Stimulated activated memory B cell treated with anti-CD40 and anti-IgM and Interleukin-4, amounts not matched to agents 10 μg/mL and 1 μg/mL and 100 μg/mL, for 72 hours (primary cell): ENCODE measurements at regions not wholly inside any gene's neighbourhood (a gene's known extent, or its start where the extent isn't known, plus 50 kb on each side); places are given as distances from the start of the nearest gene placed in this dataset.
"Not testable (repeated sequence)": the region's sequence is repeated elsewhere in the genome, so short reads cannot be mapped to it uniquely, and the experiment has no call there.

Experiments used
- ATAC-seq: fragments of 150-1000 bp; cut with Tn5 transposase; 2 replicates; pipeline ENCODE4 v1.10.0; 2021
- H3K27ac Mint-ChIP-seq: one replicate; pipeline ENCODE4 v1.8.0; 2022; ENCODE audit warnings: mild to moderate bottlenecking, mixed read lengths
- H3K27me3 Mint-ChIP-seq: one replicate; pipeline ENCODE4 v1.8.0; 2022; ENCODE audit warnings: mixed read lengths
- H3K36me3 Mint-ChIP-seq: one replicate; pipeline ENCODE4 v1.8.0; 2022; ENCODE audit warnings: mixed read lengths
- H3K4me1 Mint-ChIP-seq: one replicate; pipeline ENCODE4 v1.8.0; 2022; ENCODE audit warnings: mixed read lengths
- H3K4me3 Mint-ChIP-seq: one replicate; pipeline ENCODE4 v1.8.0; 2022; ENCODE audit warnings: mild to moderate bottlenecking, moderate library complexity, mixed read lengths
- H3K9me3 Mint-ChIP-seq: one replicate; pipeline ENCODE4 v1.8.0; 2022; ENCODE audit warnings: mixed read lengths

DNA sequence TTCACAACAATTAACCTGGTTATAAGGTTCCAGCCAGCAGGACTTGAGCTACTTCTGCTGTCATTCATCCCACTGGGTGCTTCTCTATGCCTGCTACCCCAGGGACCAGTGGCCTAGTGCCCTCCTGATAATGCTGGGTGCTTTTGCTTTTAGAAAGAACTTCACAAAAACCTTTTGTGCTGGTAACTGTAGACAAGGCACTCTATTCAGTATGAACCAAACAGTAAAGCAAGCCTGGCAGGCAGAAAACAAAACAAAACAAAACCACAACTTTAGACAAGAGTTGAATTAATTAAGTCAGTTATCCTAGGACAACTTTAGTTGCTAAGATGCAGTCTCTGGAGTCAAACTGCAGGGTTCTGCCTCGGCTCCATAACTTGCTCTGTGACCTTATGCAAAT is 61.9 kb upstream of the ADGRL2 start:
- no peaks in the 10 kb centered on the region for H3K36me3 Mint-ChIP-seq
- no peak overlapping the region for H3K27ac Mint-ChIP-seq
- H3K4me3 Mint-ChIP-seq, result no peak overlapping the region
- no peaks in the 10 kb centered on the region for H3K9me3 Mint-ChIP-seq
- no peaks in the 10 kb centered on the region for H3K4me1 Mint-ChIP-seq
- peak; percentile 5 for ATAC-seq
- no peaks in the 10 kb centered on the region for H3K27me3 Mint-ChIP-seq

DNA sequence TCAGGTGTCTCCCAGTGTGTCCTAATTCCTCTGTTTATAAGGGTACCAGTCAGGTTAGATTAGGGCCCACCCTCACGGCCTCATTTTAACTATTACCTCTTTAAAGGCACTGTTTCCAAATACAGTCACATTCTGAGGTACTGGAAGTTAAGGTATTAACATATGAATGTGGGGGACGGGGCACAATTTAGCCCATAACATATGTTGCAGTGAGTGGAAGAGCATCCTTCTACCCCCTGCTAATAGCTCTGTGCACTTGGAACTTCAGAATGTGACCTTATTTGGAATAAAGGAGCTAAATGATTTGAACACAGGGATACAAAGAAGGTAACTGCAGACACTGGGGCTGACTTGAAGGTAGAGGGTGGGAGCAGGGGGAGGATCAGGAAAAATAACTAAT is 67.3 kb upstream of the ADGRL2 start:
- Mint-ChIP-seq H3K9me3 (no peaks in the 10 kb centered on the region), H3K27ac (no peak overlapping the region), H3K4me3 (no peak overlapping the region), H3K4me1 (no peaks in the 10 kb centered on the region), H3K27me3 (no peaks in the 10 kb centered on the region), H3K36me3 (no peaks in the 10 kb centered on the region)
- no peak for ATAC-seq

DNA sequence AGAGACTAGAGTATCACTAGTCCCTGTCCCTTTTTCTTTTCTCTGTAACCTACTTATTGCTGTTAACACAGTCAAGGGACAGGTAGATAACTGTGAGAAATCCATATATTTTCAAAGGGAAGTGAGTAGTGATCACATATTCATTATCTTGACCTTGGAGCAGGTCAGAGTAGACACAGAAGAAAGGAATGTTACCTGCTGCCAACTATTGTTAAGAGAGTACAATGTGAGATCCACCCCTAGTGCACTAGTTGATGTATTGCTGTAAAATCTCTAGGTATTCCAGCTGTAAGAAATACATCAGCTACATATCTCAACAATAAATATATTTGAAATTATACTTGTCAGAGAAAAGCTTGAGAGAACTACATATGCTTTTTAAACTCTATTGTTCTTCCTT is 68.7 kb upstream of the ADGRL2 start:
- no peak for ATAC-seq
- Mint-ChIP-seq H3K4me3 (no peak overlapping the region), H3K27me3 (no peaks in the 10 kb centered on the region), H3K9me3 (no peaks in the 10 kb centered on the region), H3K27ac (no peak overlapping the region), H3K36me3 (no peaks in the 10 kb centered on the region), H3K4me1 (no peaks in the 10 kb centered on the region)

- no peaks in the 10 kb centered on the region for H3K36me3 Mint-ChIP-seq
- no peak overlapping the region for H3K27ac Mint-ChIP-seq
- H3K27me3 Mint-ChIP-seq, result no peaks in the 10 kb centered on the region
- H3K4me3 Mint-ChIP-seq, result no peak overlapping the region
- no peaks in the 10 kb centered on the region for H3K4me1 Mint-ChIP-seq
- no peaks in the 10 kb centered on the region for H3K9me3 Mint-ChIP-seq
- ATAC-seq, result no peak
Measured at GRCh38 chr1:81730881-81731280, 69.9 kb upstream of the ADGRL2 start.

DNA sequence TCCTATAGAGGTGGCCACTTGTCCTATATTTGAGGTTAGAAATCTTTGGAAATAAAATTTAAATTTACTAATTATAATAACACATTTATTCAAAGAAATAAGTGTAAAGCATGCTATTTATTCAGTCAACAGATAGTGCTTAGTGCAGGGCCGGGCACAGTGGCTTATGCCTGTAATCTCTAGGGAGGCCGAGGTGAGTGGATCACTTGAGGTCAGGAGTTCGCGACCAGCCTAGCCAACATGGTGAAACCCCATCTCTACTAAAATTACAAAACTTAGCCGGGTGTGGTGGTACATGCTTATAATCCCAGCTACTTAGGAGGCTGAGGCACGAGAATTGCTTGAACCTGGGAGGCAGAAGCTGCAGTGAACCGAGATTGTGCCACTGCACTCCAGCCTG is 70.4 kb upstream of the ADGRL2 start:
- not testable (repeated sequence) for H3K4me1 Mint-ChIP-seq, H3K36me3 Mint-ChIP-seq, ATAC-seq, H3K27ac Mint-ChIP-seq, H3K4me3 Mint-ChIP-seq, H3K27me3 Mint-ChIP-seq, H3K9me3 Mint-ChIP-seq

DNA sequence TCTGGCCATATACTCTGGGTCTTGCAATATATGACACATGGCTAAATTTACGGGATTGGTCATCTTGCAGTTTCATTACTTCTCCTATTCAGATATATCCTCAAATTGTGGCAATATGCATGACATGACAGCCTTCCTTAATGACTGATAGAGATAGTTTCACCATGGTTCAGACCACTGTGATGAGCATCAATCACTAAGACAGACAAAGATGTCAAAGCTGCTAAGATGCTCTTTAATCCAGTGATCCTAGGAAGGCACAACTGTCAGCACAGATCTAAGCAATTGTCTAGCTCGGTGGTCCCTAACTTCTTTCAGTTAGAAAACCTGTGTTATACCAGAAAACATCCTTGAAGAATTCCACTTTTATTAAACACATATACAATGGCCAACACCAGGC is 70.9 kb upstream of the ADGRL2 start:
- Mint-ChIP-seq H3K4me1 (no peaks in the 10 kb centered on the region), H3K36me3 (no peaks in the 10 kb centered on the region), H3K9me3 (no peaks in the 10 kb centered on the region), H3K4me3 (no peak overlapping the region), H3K27ac (no peak overlapping the region), H3K27me3 (no peaks in the 10 kb centered on the region)
- ATAC-seq, result no peak

- Mint-ChIP-seq H3K27ac (no peak overlapping the region), H3K27me3 (no peaks in the 10 kb centered on the region), H3K36me3 (no peaks in the 10 kb centered on the region), H3K4me3 (no peak overlapping the region), H3K9me3 (no peaks in the 10 kb centered on the region), H3K4me1 (no peaks in the 10 kb centered on the region)
- no peak for ATAC-seq
Measured at GRCh38 chr1:81729239-81729638, 71.5 kb upstream of the ADGRL2 start.

DNA sequence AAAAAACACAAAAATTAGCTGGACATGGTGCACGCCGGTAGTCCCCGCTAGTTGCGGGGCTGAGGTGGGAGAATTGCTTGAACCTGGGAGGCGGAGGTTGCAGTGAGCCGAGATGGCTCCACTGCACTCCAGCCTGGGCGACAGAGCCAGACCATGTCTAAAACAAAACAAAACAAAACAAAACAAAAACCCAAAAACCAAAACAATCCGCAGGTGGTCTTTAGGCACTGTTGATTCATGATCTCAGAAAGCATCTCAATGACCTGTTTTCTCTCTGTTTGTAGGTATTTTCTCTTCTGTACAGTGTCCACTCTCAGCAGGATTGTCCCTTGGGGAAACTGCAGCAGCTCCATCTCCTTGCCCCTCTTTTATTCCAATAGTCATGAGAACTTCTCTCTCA is 74.9 kb upstream of the ADGRL2 start:
- Mint-ChIP-seq H3K36me3 (no peaks in the 10 kb centered on the region), H3K9me3 (no peaks in the 10 kb centered on the region), H3K4me1 (no peaks in the 10 kb centered on the region), H3K4me3 (no peak overlapping the region), H3K27ac (no peak overlapping the region), H3K27me3 (no peaks in the 10 kb centered on the region)
- ATAC-seq, result no peak

GRCh38 chr1:81722631-81723328 is 78.0 kb upstream of the ADGRL2 start:
- H3K27me3 Mint-ChIP-seq, ATAC-seq, H3K36me3 Mint-ChIP-seq, H3K9me3 Mint-ChIP-seq, H3K4me3 Mint-ChIP-seq, H3K4me1 Mint-ChIP-seq, H3K27ac Mint-ChIP-seq: not testable (repeated sequence)

GRCh38 chr1:81720256-81720655 is 80.5 kb upstream of the ADGRL2 start:
- H3K9me3 Mint-ChIP-seq, ATAC-seq, H3K27me3 Mint-ChIP-seq, H3K36me3 Mint-ChIP-seq, H3K27ac Mint-ChIP-seq, H3K4me1 Mint-ChIP-seq, H3K4me3 Mint-ChIP-seq: not testable (repeated sequence)

DNA sequence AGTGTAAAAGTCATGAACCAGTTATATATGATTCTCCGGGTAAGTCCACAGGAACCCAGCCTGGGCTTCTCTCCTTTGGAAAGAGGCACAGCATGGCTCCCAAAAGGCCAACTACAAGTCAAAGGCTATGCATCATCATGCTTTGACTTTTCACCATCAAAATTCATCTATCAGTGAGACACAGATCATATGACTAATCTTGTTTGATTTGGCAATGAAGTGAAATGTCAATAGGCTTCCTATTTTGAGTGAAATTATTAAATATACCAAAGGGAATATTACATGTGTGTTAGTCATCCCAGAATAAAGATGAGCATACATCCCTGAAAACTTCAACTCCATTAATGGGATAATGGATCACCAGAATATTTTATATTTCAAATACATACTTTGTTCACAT is 83.5 kb upstream of the ADGRL2 start:
- H3K36me3 Mint-ChIP-seq, result no peaks in the 10 kb centered on the region
- no peak overlapping the region for H3K27ac Mint-ChIP-seq
- H3K4me1 Mint-ChIP-seq, result no peaks in the 10 kb centered on the region
- no peaks in the 10 kb centered on the region for H3K9me3 Mint-ChIP-seq
- no peak for ATAC-seq
- no peaks in the 10 kb centered on the region for H3K27me3 Mint-ChIP-seq
- H3K4me3 Mint-ChIP-seq, result no peak overlapping the region

DNA sequence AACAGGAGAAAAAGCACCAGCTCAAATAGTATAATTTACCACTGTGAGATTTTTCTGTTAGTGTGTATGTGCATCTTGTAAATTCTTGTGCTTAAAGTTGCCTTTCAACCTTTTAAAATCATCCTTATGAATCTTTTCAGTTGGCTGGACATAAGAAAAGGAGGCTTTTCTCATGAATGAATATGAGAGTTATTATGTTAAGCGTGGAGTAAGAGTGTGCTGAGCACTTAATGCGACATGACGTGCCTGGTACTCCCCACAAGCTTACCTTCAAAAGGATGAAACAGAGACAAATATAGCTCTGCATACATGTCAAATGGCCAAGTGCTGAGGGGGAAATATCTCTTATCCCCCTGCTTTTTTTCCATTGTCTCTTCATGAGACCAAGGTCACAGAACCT is 85.3 kb upstream of the ADGRL2 start:
- no peak overlapping the region for H3K4me3 Mint-ChIP-seq
- H3K27ac Mint-ChIP-seq, result no peak overlapping the region
- no peaks in the 10 kb centered on the region for H3K36me3 Mint-ChIP-seq
- no peaks in the 10 kb centered on the region for H3K27me3 Mint-ChIP-seq
- no peaks in the 10 kb centered on the region for H3K4me1 Mint-ChIP-seq
- no peak for ATAC-seq
- H3K9me3 Mint-ChIP-seq, result no peaks in the 10 kb centered on the region

DNA sequence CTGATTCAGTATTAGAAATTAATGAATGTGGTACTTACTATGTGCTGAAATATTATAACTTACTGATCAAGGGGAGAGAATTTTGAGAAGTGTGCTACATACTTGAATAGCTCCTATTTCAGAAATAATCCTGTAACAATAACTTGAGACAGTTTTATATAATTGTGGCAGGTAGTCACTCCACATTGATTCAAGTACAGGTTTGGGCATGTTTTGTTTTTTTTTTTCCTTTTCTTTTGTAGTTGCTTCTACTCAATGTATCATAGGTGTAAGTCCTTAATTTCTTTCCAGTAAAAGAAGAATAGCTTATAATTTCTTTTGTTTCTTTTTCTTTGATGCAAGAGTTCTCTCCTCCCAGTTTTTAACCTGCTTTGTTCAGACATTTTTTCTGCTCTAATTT is 86.1 kb upstream of the ADGRL2 start:
- ATAC-seq, result no peak
- no peak overlapping the region for H3K27ac Mint-ChIP-seq
- H3K36me3 Mint-ChIP-seq, result no peaks in the 10 kb centered on the region
- no peak overlapping the region for H3K4me3 Mint-ChIP-seq
- no peaks in the 10 kb centered on the region for H3K9me3 Mint-ChIP-seq
- H3K4me1 Mint-ChIP-seq, result no peaks in the 10 kb centered on the region
- no peaks in the 10 kb centered on the region for H3K27me3 Mint-ChIP-seq

- H3K36me3 Mint-ChIP-seq, result no peaks in the 10 kb centered on the region
- no peak overlapping the region for H3K4me3 Mint-ChIP-seq
- ATAC-seq, result no peak
- no peak overlapping the region for H3K27ac Mint-ChIP-seq
- no peaks in the 10 kb centered on the region for H3K27me3 Mint-ChIP-seq
- no peaks in the 10 kb centered on the region for H3K9me3 Mint-ChIP-seq
- no peaks in the 10 kb centered on the region for H3K4me1 Mint-ChIP-seq
Measured at GRCh38 chr1:81712425-81712824, 88.3 kb upstream of the ADGRL2 start.

- no peak for ATAC-seq
- Mint-ChIP-seq H3K9me3 (no peaks in the 10 kb centered on the region), H3K36me3 (no peaks in the 10 kb centered on the region), H3K27ac (no peak overlapping the region), H3K4me1 (no peaks in the 10 kb centered on the region), H3K4me3 (no peak overlapping the region), H3K27me3 (no peaks in the 10 kb centered on the region)
Measured at GRCh38 chr1:81710857-81711256, 89.9 kb upstream of the ADGRL2 start.

- no peak overlapping the region for H3K4me3 Mint-ChIP-seq
- H3K9me3 Mint-ChIP-seq, result peaks cover 1% of the 10 kb centered on the region
- no peaks in the 10 kb centered on the region for H3K27me3 Mint-ChIP-seq
- H3K4me1 Mint-ChIP-seq, result no peaks in the 10 kb centered on the region
- H3K36me3 Mint-ChIP-seq, result no peaks in the 10 kb centered on the region
- no peak overlapping the region for H3K27ac Mint-ChIP-seq
- ATAC-seq, result no peak
Measured at GRCh38 chr1:81708250-81708649, 92.5 kb upstream of the ADGRL2 start.
